CD4-positive, alpha-beta memory T cell (primary cell): ENCODE measurements at regions not wholly inside any gene's neighbourhood (a gene's known extent, or its start where the extent isn't known, plus 50 kb on each side); places are given as distances from the start of the nearest gene placed in this dataset.
"Not testable (repeated sequence)": the region's sequence is repeated elsewhere in the genome, so short reads cannot be mapped to it uniquely, and the experiment has no call there.

Experiments
- CTCF ChIA-PET: fragments of 350-600 bp; sonication (Branson Sonifier 250); formaldehyde crosslinking; loops from one replicate; lab custom pipeline; 2021; ENCODE audit warnings: inconsistent platforms; ENCODE audit not compliant: partially characterized antibody; lab: Charles Lee
- POLR2A ChIA-PET: fragments of 350-600 bp; sonication (Branson Sonifier 250); formaldehyde crosslinking; loops from one replicate; lab custom pipeline; 2021; ENCODE audit not compliant: partially characterized antibody; lab: Charles Lee
- DNase-seq, 5 donors: peaks; one replicate each; pipeline versions ENCODE4 v3.0.0 to v3.0.0-alpha.2; 2020 to 2022; ENCODE audit warnings: mixed read lengths in 1 of 5
- H3K27ac ChIP-seq: one replicate; pipeline ENCODE4 v1.7.0; 2013; ENCODE audit warnings: low read depth, low read length
- H3K27me3 ChIP-seq: 2 replicates; pipeline ENCODE4 v1.7.0; 2013; ENCODE audit warnings: mild to moderate bottlenecking, low read length, moderate library complexity; ENCODE audit not compliant: insufficient read depth
- H3K36me3 ChIP-seq: 2 replicates; pipeline ENCODE4 v1.7.0; 2013; ENCODE audit warnings: mild to moderate bottlenecking, low read length, moderate library complexity; ENCODE audit not compliant: insufficient read depth
- H3K4me1 ChIP-seq: 2 replicates; pipeline ENCODE4 v1.7.0; 2013; ENCODE audit warnings: mild to moderate bottlenecking, low read length, moderate library complexity; ENCODE audit not compliant: insufficient read depth
- H3K4me3 ChIP-seq, 2 donors: one replicate each; pipeline ENCODE4 v1.7.0; 2013; ENCODE audit warnings: low read length in 2 of 2, mild to moderate bottlenecking in 1 of 2
- H3K9me3 ChIP-seq, 2 donors: one replicate each; pipeline ENCODE4 v1.7.0; 2013; ENCODE audit warnings: low read length in 2 of 2, control low read depth in 1 of 2; ENCODE audit not compliant: control insufficient read depth in 1 of 2
- H3K27ac Mint-ChIP-seq, 7 donors: one replicate each; pipeline ENCODE4 v1.8.0; 2020 to 2021; ENCODE audit warnings: mixed read lengths in 7 of 7, mild to moderate bottlenecking in 6 of 7, inconsistent platforms in 3 of 7, moderate library complexity in 3 of 7
- H3K27me3 Mint-ChIP-seq, 2 donors: one replicate each; pipeline ENCODE4 v1.8.0; 2020 to 2021; ENCODE audit warnings: mixed read lengths in 2 of 2
- H3K36me3 Mint-ChIP-seq, 2 donors: one replicate each; pipeline ENCODE4 v1.8.0; 2020 to 2021; ENCODE audit warnings: mixed read lengths in 2 of 2, inconsistent platforms in 1 of 2, mild to moderate bottlenecking in 1 of 2
- H3K4me1 Mint-ChIP-seq, 4 donors: one replicate each; pipeline ENCODE4 v1.8.0; 2020 to 2021; ENCODE audit warnings: mixed read lengths in 4 of 4, mild to moderate bottlenecking in 1 of 4
- H3K4me3 Mint-ChIP-seq, 8 donors: one replicate each; pipeline ENCODE4 v1.8.0; 2020 to 2021; ENCODE audit warnings: mixed read lengths in 8 of 8, mild to moderate bottlenecking in 7 of 8, moderate library complexity in 6 of 8, inconsistent platforms in 3 of 8
- H3K9me3 Mint-ChIP-seq, 8 donors: one replicate each; pipeline ENCODE4 v1.8.0; 2020 to 2021; ENCODE audit warnings: mixed read lengths in 8 of 8, mild to moderate bottlenecking in 5 of 8, inconsistent platforms in 3 of 8, moderate library complexity in 1 of 8
- intact Hi-C: fragments of 100-400 bp; cut with micrococcal nuclease; formaldehyde crosslinking; loops from one replicate; pipeline ENCODE4 v1.15.1; 2023

- no peaks in the 10 kb centered on the region for H3K9me3 ChIP-seq
- ChIA-PET POLR2A (no interaction called here), CTCF (no interaction called here)
- no peak overlapping the region for H3K4me3 ChIP-seq
- no peaks in the 10 kb centered on the region for H3K36me3 ChIP-seq
- H3K36me3 Mint-ChIP-seq: no peaks in the 10 kb centered on the region
- H3K27me3 ChIP-seq: no peaks in the 10 kb centered on the region
- H3K9me3 Mint-ChIP-seq: peaks cover 0 to 7% (median 4%) of the 10 kb centered on the region in 8 donors
- no peak overlapping the region for H3K27ac ChIP-seq
- intact Hi-C loops: no loop called here
- no peaks in the 10 kb centered on the region for H3K4me1 Mint-ChIP-seq
- H3K27ac Mint-ChIP-seq: no peak overlapping the region
- H3K27me3 Mint-ChIP-seq: no peaks in the 10 kb centered on the region
- no peak for DNase-seq
- no peaks in the 10 kb centered on the region for H3K4me1 ChIP-seq
- H3K4me3 Mint-ChIP-seq: no peak overlapping the region
These were observed 474.4 kb downstream of the RAPGEF2 start for GRCh38 chr4:159577241-159577640.

DNA sequence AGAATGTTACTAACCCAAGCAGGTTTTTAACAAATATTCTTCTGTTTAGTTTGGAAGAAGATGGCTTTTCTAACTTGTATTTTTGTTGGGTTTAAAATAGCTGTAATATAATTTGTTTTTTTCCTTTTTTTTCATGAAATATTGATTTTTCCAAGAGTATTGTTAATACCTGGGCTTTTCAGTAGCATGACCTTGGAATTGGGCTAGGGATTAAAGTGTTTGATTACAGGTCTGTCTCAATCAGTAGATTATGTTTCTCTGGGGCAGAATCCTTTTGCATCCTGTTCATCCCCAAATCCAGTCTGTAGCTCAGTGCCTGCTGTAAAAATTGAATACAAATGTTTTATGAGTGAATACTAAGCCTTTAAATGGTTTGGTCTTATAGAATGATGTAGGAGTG, 479.8 kb downstream of the RAPGEF2 start:
- Histone ChIP-seq H3K9me3 (no peaks in the 10 kb centered on the region), H3K4me3 (no peak overlapping the region), H3K27me3 (no peaks in the 10 kb centered on the region), H3K27ac (no peak overlapping the region), H3K36me3 (no peaks in the 10 kb centered on the region), H3K4me1 (no peaks in the 10 kb centered on the region)
- Mint-ChIP-seq H3K36me3 (peaks cover 0 to 6% of the 10 kb centered on the region in 2 donors), H3K27me3 (no peaks in the 10 kb centered on the region), H3K4me1 (no peaks in the 10 kb centered on the region), H3K9me3 (peaks cover 2 to 21% (median 9%) of the 10 kb centered on the region in 8 donors), H3K4me3 (no peak overlapping the region), H3K27ac (no peak overlapping the region)
- DNase-seq: no peak
- ChIA-PET POLR2A (no interaction called here), CTCF (no interaction called here)
- intact Hi-C loops: no loop called here

- H3K9me3 Mint-ChIP-seq: peaks cover 0 to 6% (median 0%) of the 10 kb centered on the region in 8 donors
- no peak overlapping the region for H3K27ac ChIP-seq
- no peak overlapping the region for H3K4me3 ChIP-seq
- H3K36me3 Mint-ChIP-seq: no peaks in the 10 kb centered on the region
- ChIA-PET CTCF (no interaction called here), POLR2A (no interaction called here)
- no peak overlapping the region for H3K27ac Mint-ChIP-seq
- H3K4me1 ChIP-seq: no peaks in the 10 kb centered on the region
- intact Hi-C loops: no loop called here
- no peaks in the 10 kb centered on the region for H3K27me3 Mint-ChIP-seq
- DNase-seq: no peak
- no peaks in the 10 kb centered on the region for H3K27me3 ChIP-seq
- H3K9me3 ChIP-seq: no peaks in the 10 kb centered on the region
- H3K4me1 Mint-ChIP-seq: no peaks in the 10 kb centered on the region
- no peaks in the 10 kb centered on the region for H3K36me3 ChIP-seq
- no peak overlapping the region for H3K4me3 Mint-ChIP-seq
These were observed 490.1 kb downstream of the RAPGEF2 start for GRCh38 chr4:159592898-159593556.

DNA sequence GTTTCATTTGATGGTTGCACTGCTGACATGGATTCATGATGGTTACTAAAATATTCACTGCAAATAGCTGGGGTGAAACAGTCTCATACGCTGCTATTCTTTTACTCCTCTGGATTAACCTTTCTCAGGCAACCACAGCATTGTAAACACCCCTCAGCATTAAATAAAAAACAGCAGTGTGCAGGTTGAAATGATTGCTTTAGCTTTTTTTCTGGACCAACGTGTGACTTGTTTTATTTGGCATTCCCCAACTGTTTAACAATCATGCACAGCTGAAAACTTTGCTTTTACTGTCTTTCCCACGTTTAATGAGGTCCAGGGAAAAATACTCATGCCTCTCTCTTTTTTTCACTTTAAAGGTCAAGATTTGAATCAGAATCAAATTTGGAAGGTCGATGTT, 490.8 kb downstream of the RAPGEF2 start:
- CTCF ChIA-PET: no interaction called here
- peaks cover 0 to 6% (median 0%) of the 10 kb centered on the region in 8 donors for H3K9me3 Mint-ChIP-seq

DNA sequence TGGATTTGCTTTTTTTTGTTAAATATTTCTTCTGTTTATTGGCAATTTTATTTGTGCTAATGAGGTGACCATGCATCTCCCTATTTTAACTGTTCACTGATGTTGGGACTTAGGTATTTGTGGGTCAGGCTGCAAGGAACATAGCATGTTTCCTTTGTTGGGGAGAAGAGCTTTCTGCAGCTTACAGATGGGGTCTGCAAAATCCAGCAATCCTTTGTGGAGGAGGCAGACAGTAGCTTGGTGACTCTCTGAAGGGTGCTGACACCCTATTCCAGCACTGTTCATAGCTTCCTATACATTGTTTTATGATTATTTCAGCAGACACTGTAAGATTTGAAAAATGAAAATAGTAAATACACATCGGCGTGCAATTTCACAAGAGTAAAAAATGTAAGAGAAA, 491.7 kb downstream of the RAPGEF2 start:
- POLR2A ChIA-PET: no interaction called here
- H3K36me3 Mint-ChIP-seq: no peaks in the 10 kb centered on the region

More for the DNA sequence above, 490.8 kb downstream of the RAPGEF2 start:
- H3K27ac ChIP-seq: no peak overlapping the region
- no peak for DNase-seq
- no peaks in the 10 kb centered on the region for H3K9me3 ChIP-seq
- H3K4me3 Mint-ChIP-seq: no peak overlapping the region
- POLR2A ChIA-PET: no interaction called here
- no peaks in the 10 kb centered on the region for H3K36me3 ChIP-seq
- intact Hi-C loops: no loop called here
- no peaks in the 10 kb centered on the region for H3K4me1 ChIP-seq
- no peak overlapping the region for H3K4me3 ChIP-seq
- no peaks in the 10 kb centered on the region for H3K4me1 Mint-ChIP-seq
- no peaks in the 10 kb centered on the region for H3K36me3 Mint-ChIP-seq
- H3K27me3 Mint-ChIP-seq: no peaks in the 10 kb centered on the region
- no peaks in the 10 kb centered on the region for H3K27me3 ChIP-seq
- H3K27ac Mint-ChIP-seq: no peak overlapping the region

DNA sequence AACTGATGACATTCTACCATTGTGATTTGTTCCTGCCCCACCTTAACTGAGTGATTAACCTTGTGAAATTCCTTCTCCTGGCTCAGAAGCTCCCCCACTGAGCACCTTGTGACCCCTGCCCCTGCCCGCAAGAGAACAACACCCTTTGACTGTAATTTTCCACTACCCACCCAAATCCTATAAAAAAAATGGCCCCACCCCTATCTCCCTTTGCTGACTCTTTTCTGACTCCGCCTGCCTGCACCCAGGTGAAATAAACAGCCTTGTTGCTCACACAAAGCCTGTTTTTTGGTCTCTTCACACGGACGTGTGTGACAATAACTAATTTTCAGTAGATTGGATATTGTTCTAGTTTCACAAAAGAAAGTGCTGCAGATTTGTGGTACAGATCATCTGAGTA, 492.2 kb downstream of the RAPGEF2 start:
- H3K27ac ChIP-seq, DNase-seq, POLR2A ChIA-PET, intact Hi-C loops, H3K36me3 ChIP-seq, H3K36me3 Mint-ChIP-seq, CTCF ChIA-PET, H3K27me3 ChIP-seq, H3K4me3 Mint-ChIP-seq, H3K27ac Mint-ChIP-seq, H3K27me3 Mint-ChIP-seq, H3K4me3 ChIP-seq, H3K4me1 Mint-ChIP-seq, H3K9me3 ChIP-seq, H3K4me1 ChIP-seq, H3K9me3 Mint-ChIP-seq: not testable (repeated sequence)

More for the DNA sequence above, 491.7 kb downstream of the RAPGEF2 start:
- peaks cover 0 to 2% (median 0%) of the 10 kb centered on the region in 8 donors for H3K9me3 Mint-ChIP-seq
- CTCF ChIA-PET: no interaction called here
- no peak overlapping the region for H3K4me3 Mint-ChIP-seq
- no peaks in the 10 kb centered on the region for H3K36me3 ChIP-seq
- no peaks in the 10 kb centered on the region for H3K4me1 ChIP-seq
- no peaks in the 10 kb centered on the region for H3K27me3 ChIP-seq
- H3K27ac Mint-ChIP-seq: no peak overlapping the region
- intact Hi-C loops: no loop called here
- H3K9me3 ChIP-seq: no peaks in the 10 kb centered on the region
- no peak for DNase-seq
- H3K4me3 ChIP-seq: no peak overlapping the region
- H3K27ac ChIP-seq: no peak overlapping the region
- no peaks in the 10 kb centered on the region for H3K4me1 Mint-ChIP-seq
- no peaks in the 10 kb centered on the region for H3K27me3 Mint-ChIP-seq

GRCh38 chr4:159598602-159599001, 495.7 kb downstream of the RAPGEF2 start:
- no peak overlapping the region for H3K27ac Mint-ChIP-seq
- H3K27ac ChIP-seq: no peak overlapping the region
- H3K4me3 ChIP-seq: no peak overlapping the region
- H3K4me3 Mint-ChIP-seq: no peak overlapping the region
- no peaks in the 10 kb centered on the region for H3K9me3 ChIP-seq
- intact Hi-C loops: no loop called here
- H3K9me3 Mint-ChIP-seq: peaks cover 0 to 2% (median 0%) of the 10 kb centered on the region in 8 donors
- no peak for DNase-seq
- ChIA-PET CTCF (no interaction called here), POLR2A (no interaction called here)
- no peaks in the 10 kb centered on the region for H3K36me3 ChIP-seq
- H3K27me3 Mint-ChIP-seq: no peaks in the 10 kb centered on the region
- H3K36me3 Mint-ChIP-seq: no peaks in the 10 kb centered on the region
- H3K4me1 Mint-ChIP-seq: no peaks in the 10 kb centered on the region
- H3K27me3 ChIP-seq: no peaks in the 10 kb centered on the region
- no peaks in the 10 kb centered on the region for H3K4me1 ChIP-seq
